ENCODE measurements at regions not wholly inside any gene's neighbourhood (a gene's known extent, or its start where the extent isn't known, plus 50 kb on each side); places are given as distances from the start of the nearest gene placed in this dataset.

GRCh38 chr20:55211481-55211880 lies 736.1 kb downstream of the DOK5 start:
- Histone ChIP-seq H3K79me2 (replicated peaks; ENCODE audit: insufficient read depth) (no peaks in the 10 kb centered on the region), H3K9me2 (ENCODE audit: insufficient read depth) (no peaks in the 10 kb centered on the region), H2AFZ (no peak overlapping the region), H3K27ac (ENCODE audit: low read depth) (no peak overlapping the region), H3K27me3 (ENCODE audit: insufficient read depth) (no peaks in the 10 kb centered on the region), H3K4me3 (no peak overlapping the region), H3K36me3 (ENCODE audit: insufficient read depth) (peaks cover 15% of the 10 kb centered on the region), H3K4me2 (no peak overlapping the region), H3F3A (replicated peaks; ENCODE audit: low read depth) (no peaks in the 10 kb centered on the region), H4K20me1 (replicated peaks; ENCODE audit: insufficient read depth) (no peaks in the 10 kb centered on the region), H3K4me1 (ENCODE audit: insufficient read depth) (no peaks in the 10 kb centered on the region)
- H3K4me3 Mint-ChIP-seq = no peak overlapping the region
- peaks cover 12% of the 10 kb centered on the region; the same call in 2 of the 3 replicates for H3K36me3 Mint-ChIP-seq (ENCODE audit: low read depth)
- no peak for ATAC-seq
- no peaks in the 10 kb centered on the region for H3K4me1 Mint-ChIP-seq
- H3K27me3 Mint-ChIP-seq (ENCODE audit: insufficient read depth, low read depth, poor library complexity) = no peaks in the 10 kb centered on the region
- no peak for TF ChIP-seq ZNF114 (CRISPR knock-in tag; IDR thresholded peaks at IDR 0.05)
- no peak for TF ChIP-seq ETS1 (IDR thresholded peaks at IDR 0.05)
- no peak for TF ChIP-seq ZNF462 (CRISPR knock-in tag; IDR thresholded peaks at IDR 0.05)
- no peak for TF ChIP-seq EZH2 (IDR thresholded peaks at IDR 0.05; ENCODE audit: low read depth, unreplicated experiment)
- no peak for TF ChIP-seq NANOG (IDR thresholded peaks at IDR 0.05; ENCODE audit: borderline replicate concordance)
- no peak for TF ChIP-seq CREB1 (CRISPR knock-in tag; IDR thresholded peaks at IDR 0.05; ENCODE audit: low read depth)
- no peak for TF ChIP-seq JUNB (IDR thresholded peaks at IDR 0.05; ENCODE audit: unreplicated experiment)
- TF ChIP-seq STAT1 (IDR thresholded peaks at IDR 0.05; ENCODE audit: unreplicated experiment) = no peak
- no peak for TF ChIP-seq CTCF (conservative IDR thresholded peaks at IDR 0.05; ENCODE audit: low read depth in 2 of 2)
- no peak for TF ChIP-seq ZNF331 (CRISPR knock-in tag; IDR thresholded peaks at IDR 0.05; ENCODE audit: low read depth)
- no peak for TF ChIP-seq REST (IDR thresholded peaks at IDR 0.05; ENCODE audit: unreplicated experiment)
- peaks cover 93% of the 10 kb centered on the region for H3K9me3 Mint-ChIP-seq
- no peak for DNase-seq (ENCODE audit: low spot score)
- no peak overlapping the region for H3K27ac Mint-ChIP-seq

Data from GM23338 (cell line).